ENCODE measurements at regions not wholly inside any gene's neighbourhood (a gene's known extent, or its start where the extent isn't known, plus 50 kb on each side); places are given as distances from the start of the nearest gene placed in this dataset.
"Not testable (repeated sequence)": the region's sequence is repeated elsewhere in the genome, so short reads cannot be mapped to it uniquely, and the experiment has no call there.

- Histone ChIP-seq H3K27ac (no peak overlapping the region), H3K4me1 (no peaks in the 10 kb centered on the region), H3K36me3 (no peaks in the 10 kb centered on the region), H3K27me3 (no peaks in the 10 kb centered on the region), H3K9me3 (peaks cover 0 to 4% of the 10 kb centered on the region in 2 donors), H3K4me3 (no peak overlapping the region)
- DNase-seq (ENCODE audit: low spot score), result no peak
- TF ChIP-seq, protein P1, sequence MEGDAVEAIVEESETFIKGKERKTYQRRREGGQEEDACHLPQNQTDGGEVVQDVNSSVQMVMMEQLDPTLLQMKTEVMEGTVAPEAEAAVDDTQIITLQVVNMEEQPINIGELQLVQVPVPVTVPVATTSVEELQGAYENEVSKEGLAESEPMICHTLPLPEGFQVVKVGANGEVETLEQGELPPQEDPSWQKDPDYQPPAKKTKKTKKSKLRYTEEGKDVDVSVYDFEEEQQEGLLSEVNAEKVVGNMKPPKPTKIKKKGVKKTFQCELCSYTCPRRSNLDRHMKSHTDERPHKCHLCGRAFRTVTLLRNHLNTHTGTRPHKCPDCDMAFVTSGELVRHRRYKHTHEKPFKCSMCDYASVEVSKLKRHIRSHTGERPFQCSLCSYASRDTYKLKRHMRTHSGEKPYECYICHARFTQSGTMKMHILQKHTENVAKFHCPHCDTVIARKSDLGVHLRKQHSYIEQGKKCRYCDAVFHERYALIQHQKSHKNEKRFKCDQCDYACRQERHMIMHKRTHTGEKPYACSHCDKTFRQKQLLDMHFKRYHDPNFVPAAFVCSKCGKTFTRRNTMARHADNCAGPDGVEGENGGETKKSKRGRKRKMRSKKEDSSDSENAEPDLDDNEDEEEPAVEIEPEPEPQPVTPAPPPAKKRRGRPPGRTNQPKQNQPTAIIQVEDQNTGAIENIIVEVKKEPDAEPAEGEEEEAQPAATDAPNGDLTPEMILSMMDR (IDR thresholded peaks at IDR 0.05), result no peak
These were observed 274.0 kb downstream of the LNPK start for GRCh38 chr2:175728032-175728431.

DNA sequence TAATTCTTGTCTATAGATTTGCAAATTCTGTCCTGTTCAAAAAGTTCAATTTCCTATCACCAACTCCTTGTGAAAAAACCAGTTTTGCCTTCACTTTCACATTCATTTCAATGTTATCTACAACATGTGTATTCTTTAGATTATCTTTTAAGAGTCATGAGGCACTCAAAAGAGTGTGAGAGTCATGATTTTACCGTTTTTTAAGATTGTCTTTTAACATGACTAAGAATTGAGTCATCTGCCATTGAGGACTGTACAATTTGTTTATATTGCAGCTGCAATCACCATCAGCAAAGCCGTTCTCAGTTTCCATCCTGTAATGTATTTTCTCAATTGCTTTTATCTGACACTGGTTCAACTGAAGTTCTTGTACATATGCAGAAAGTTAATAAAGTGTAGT, 275.8 kb downstream of the LNPK start:
- TF ChIP-seq, protein P1 (IDR thresholded peaks at IDR 0.05), result no peak
- no peaks in the 10 kb centered on the region for H3K27me3 ChIP-seq
- H3K36me3 ChIP-seq, result no peaks in the 10 kb centered on the region

DNA sequence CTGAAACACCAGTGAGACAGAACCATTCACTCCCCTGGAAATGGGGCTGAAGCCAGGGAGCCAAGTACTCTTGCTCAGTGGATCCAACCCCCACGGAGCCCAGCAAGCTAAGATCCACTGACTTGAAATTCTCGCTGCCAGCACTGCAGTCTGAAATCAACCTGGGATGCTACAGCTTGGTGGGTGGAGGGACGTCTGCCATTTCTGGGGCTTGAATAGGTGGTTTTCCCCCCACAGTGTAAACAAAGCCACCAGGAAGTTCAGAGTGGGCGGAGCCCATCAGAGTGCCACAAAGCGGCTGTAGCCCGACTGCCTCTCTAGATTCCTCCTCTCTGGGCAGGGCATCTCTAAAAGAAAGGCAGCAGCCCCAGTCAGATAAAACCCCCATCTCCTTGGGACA, 292.8 kb downstream of the LNPK start:
- Histone ChIP-seq H3K36me3 (no peaks in the 10 kb centered on the region), H3K4me3 (no peak overlapping the region), H3K27me3 (no peaks in the 10 kb centered on the region), H3K4me1 (no peaks in the 10 kb centered on the region), H3K27ac (no peak overlapping the region), H3K9me3 (peaks cover 0 to 9% of the 10 kb centered on the region in 2 donors)
- TF ChIP-seq, protein P1 (IDR thresholded peaks at IDR 0.05), result no peak
- DNase-seq (ENCODE audit: low spot score), result no peak

More for the DNA sequence above, 275.8 kb downstream of the LNPK start:
- no peak for DNase-seq (ENCODE audit: low spot score)
- H3K9me3 ChIP-seq, result peaks cover 0 to 8% of the 10 kb centered on the region in 2 donors
- H3K4me3 ChIP-seq, result no peak overlapping the region
- no peak overlapping the region for H3K27ac ChIP-seq
- no peaks in the 10 kb centered on the region for H3K4me1 ChIP-seq

DNA sequence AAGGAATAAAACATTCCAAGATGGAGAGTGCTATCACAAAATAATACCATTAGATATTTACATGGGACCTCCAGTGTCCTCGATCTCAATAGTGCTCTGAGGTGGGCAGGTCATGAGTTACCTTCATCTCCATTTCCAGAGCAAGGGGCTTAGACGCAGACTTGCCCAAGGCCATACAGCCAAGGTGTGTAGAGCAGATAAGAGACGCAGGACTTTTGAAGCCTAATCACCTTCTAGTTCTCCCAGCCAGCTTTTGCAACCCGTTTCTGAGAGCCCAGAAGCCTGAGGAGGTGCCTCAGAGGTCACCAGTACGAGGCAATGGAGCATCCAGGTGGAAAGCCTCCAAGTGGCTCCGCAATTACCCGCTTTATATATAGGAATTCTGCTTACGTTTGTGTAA, 294.7 kb downstream of the LNPK start:
- TF ChIP-seq, protein P1 (IDR thresholded peaks at IDR 0.05), result no peak
- H3K4me1 ChIP-seq, result no peaks in the 10 kb centered on the region
- no peak overlapping the region for H3K4me3 ChIP-seq
- H3K9me3 ChIP-seq, result no peaks in the 10 kb centered on the region
- no peak for DNase-seq (ENCODE audit: low spot score)
- H3K36me3 ChIP-seq, result no peaks in the 10 kb centered on the region
- no peak overlapping the region for H3K27ac ChIP-seq
- H3K27me3 ChIP-seq, result no peaks in the 10 kb centered on the region

DNA sequence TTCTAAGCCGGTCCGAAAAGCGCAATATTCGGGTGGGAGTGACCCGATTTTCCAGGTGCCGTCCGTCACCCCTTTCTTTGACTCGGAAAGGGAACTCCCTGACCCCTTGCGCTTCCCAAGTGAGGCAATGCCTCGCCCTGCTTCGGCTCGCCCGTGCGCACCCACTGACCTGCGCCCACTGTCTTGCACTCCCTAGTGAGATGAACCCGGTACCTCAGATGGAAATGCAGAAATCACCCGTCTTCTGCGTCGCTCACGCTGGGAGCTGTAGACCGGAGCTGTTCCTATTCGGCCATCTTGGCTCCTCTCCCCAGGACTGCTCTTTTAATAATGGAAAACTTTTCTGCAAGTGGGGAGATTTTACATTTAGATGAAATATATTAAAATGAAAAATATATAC, 297.5 kb downstream of the LNPK start:
- not testable (repeated sequence) for H3K4me3 ChIP-seq; H3K36me3 ChIP-seq; H3K4me1 ChIP-seq; DNase-seq (ENCODE audit: low spot score); H3K27me3 ChIP-seq; H3K9me3 ChIP-seq; H3K27ac ChIP-seq

GRCh38 chr2:175698061-175698460, 304.0 kb downstream of the LNPK start:
- TF ChIP-seq, protein P1 (IDR thresholded peaks at IDR 0.05), result no peak

More at GRCh38 chr2:175698061-175698460, 304.0 kb downstream of the LNPK start:
- H3K27ac ChIP-seq, result no peak overlapping the region
- no peak for DNase-seq (ENCODE audit: low spot score)
- no peak overlapping the region for H3K4me3 ChIP-seq
- no peaks in the 10 kb centered on the region for H3K36me3 ChIP-seq
- no peaks in the 10 kb centered on the region for H3K4me1 ChIP-seq
- no peaks in the 10 kb centered on the region for H3K9me3 ChIP-seq
- H3K27me3 ChIP-seq, result peaks cover 0 to 6% of the 10 kb centered on the region in 2 donors

All from right atrium auricular region (tissue), 2 donors.